Neural progenitor cell (in vitro differentiated cells): ENCODE measurements at regions not wholly inside any gene's neighbourhood (a gene's known extent, or its start where the extent isn't known, plus 50 kb on each side); places are given as distances from the start of the nearest gene placed in this dataset.

Source experiments
- DNase-seq: peaks from one replicate; pipeline ENCODE4 v3.0.0-alpha.2; 2016; ENCODE audit warnings: low spot score
- H2AFZ ChIP-seq: fragments of 200-600 bp; sonication (generic); replicated peaks from 2 replicates; pipeline ENCODE4 v1.6.1; 2016; ENCODE audit warnings: antibody characterized with exemption
- H3F3A ChIP-seq: fragments of 200-600 bp; sonication (generic); 2 replicates; pipeline ENCODE4 v1.6.1; 2016; ENCODE audit warnings: antibody characterized with exemption, low read depth
- H3K27ac ChIP-seq: fragments of 200-600 bp; sonication (generic); 2 replicates; pipeline ENCODE4 v1.5.1; 2016; ENCODE audit warnings: mild to moderate bottlenecking
- H3K27me3 ChIP-seq: fragments of 200-600 bp; sonication (generic); 2 replicates; pipeline ENCODE4 v1.6.1; 2016; ENCODE audit warnings: mild to moderate bottlenecking, moderate library complexity
- H3K36me3 ChIP-seq: fragments of 200-600 bp; sonication (generic); 2 replicates; pipeline ENCODE4 v1.5.1; 2016
- H3K4me1 ChIP-seq: fragments of 200-600 bp; sonication (generic); 2 replicates; pipeline ENCODE4 v1.6.1; 2016; ENCODE audit warnings: mixed run types
- H3K4me2 ChIP-seq: fragments of 200-600 bp; sonication (generic); 2 replicates; pipeline ENCODE4 v1.6.1; 2016
- H3K4me3 ChIP-seq: fragments of 200-600 bp; sonication (generic); 2 replicates; pipeline ENCODE4 v1.5.1; 2016
- H3K79me2 ChIP-seq: fragments of 200-600 bp; sonication (generic); 2 replicates; pipeline ENCODE4 v1.6.1; 2016; ENCODE audit warnings: low read depth
- H3K9ac ChIP-seq: fragments of 200-600 bp; sonication (generic); 2 replicates; pipeline ENCODE4 v1.6.1; 2016
- H3K9me3 ChIP-seq: fragments of 200-600 bp; sonication (generic); 2 replicates; pipeline ENCODE4 v1.5.1; 2016; ENCODE audit warnings: low read depth
- H4K20me1 ChIP-seq: fragments of 200-600 bp; sonication (generic); 2 replicates; pipeline ENCODE4 v1.6.1; 2016; ENCODE audit warnings: low read depth
- H3K27ac Mint-ChIP-seq: 3 replicates; pipeline ENCODE4 v1.8.0; 2021; ENCODE audit warnings: mixed read lengths
- H3K27me3 Mint-ChIP-seq: 2 replicates; pipeline ENCODE4 v1.8.0; 2022; ENCODE audit warnings: low read depth, mild to moderate bottlenecking, inconsistent platforms, moderate library complexity, mixed read lengths; ENCODE audit not compliant: insufficient read depth
- H3K36me3 Mint-ChIP-seq: 3 replicates; pipeline ENCODE4 v1.8.0; 2021; ENCODE audit warnings: mixed read lengths
- H3K4me1 Mint-ChIP-seq: 3 replicates; pipeline ENCODE4 v1.8.0; 2021; ENCODE audit warnings: mixed read lengths
- H3K4me3 Mint-ChIP-seq: 3 replicates; pipeline ENCODE4 v1.8.0; 2021; ENCODE audit warnings: mild to moderate bottlenecking, moderate library complexity, mixed read lengths
- H3K9me3 Mint-ChIP-seq: 3 replicates; pipeline ENCODE4 v1.8.0; 2020; ENCODE audit warnings: mixed read lengths
- CTCF ChIP-seq: fragments of 200-600 bp; sonication (generic); IDR thresholded peaks from 2 replicates; pipeline ENCODE4 v1.5.1; 2017; ENCODE audit warnings: antibody characterized with exemption, mild to moderate bottlenecking
- EZH2 ChIP-seq: fragments of 200-600 bp; sonication (generic); IDR thresholded peaks from 2 replicates; pipeline ENCODE4 v1.6.1; 2017; ENCODE audit warnings: antibody characterized with exemption, mild to moderate bottlenecking, moderate library complexity
- EZH2phosphoT487 ChIP-seq: fragments of 200-600 bp; sonication (generic); IDR thresholded peaks from 2 replicates; pipeline ENCODE4 v1.6.1; 2017; ENCODE audit warnings: antibody characterized with exemption

GRCh38 chr3:165457096-165457495, 260.9 kb upstream of the SLITRK3 start:
- Mint-ChIP-seq H3K4me3 (no peak overlapping the region), H3K27me3 (no peaks in the 10 kb centered on the region), H3K36me3 (no peaks in the 10 kb centered on the region), H3K9me3 (no peaks in the 10 kb centered on the region), H3K27ac (no peak overlapping the region), H3K4me1 (no peaks in the 10 kb centered on the region)
- no peak for TF ChIP-seq CTCF
- no peak for TF ChIP-seq EZH2
- no peak for TF ChIP-seq EZH2phosphoT487
- no peaks in the 10 kb centered on the region for H3K79me2 ChIP-seq
- H3K4me2 ChIP-seq: no peak overlapping the region
- no peaks in the 10 kb centered on the region for H3K4me1 ChIP-seq
- no peak for DNase-seq
- no peaks in the 10 kb centered on the region for H4K20me1 ChIP-seq
- H3F3A ChIP-seq: no peaks in the 10 kb centered on the region
- no peak overlapping the region for H3K9ac ChIP-seq
- H3K36me3 ChIP-seq: no peaks in the 10 kb centered on the region
- no peak overlapping the region for H3K4me3 ChIP-seq
- no peaks in the 10 kb centered on the region for H3K27me3 ChIP-seq
- H3K9me3 ChIP-seq: no peaks in the 10 kb centered on the region
- H2AFZ ChIP-seq: no peak overlapping the region
- no peak overlapping the region for H3K27ac ChIP-seq

- TF ChIP-seq EZH2: no peak
- no peak for TF ChIP-seq EZH2phosphoT487
- no peaks in the 10 kb centered on the region for H3K9me3 ChIP-seq
- H3K4me3 Mint-ChIP-seq: no peak overlapping the region
- H3F3A ChIP-seq: no peaks in the 10 kb centered on the region
- no peak for DNase-seq
- no peak overlapping the region for H2AFZ ChIP-seq
- no peak overlapping the region for H3K4me2 ChIP-seq
- no peaks in the 10 kb centered on the region for H3K36me3 ChIP-seq
- no peaks in the 10 kb centered on the region for H3K79me2 ChIP-seq
- no peaks in the 10 kb centered on the region for H3K4me1 Mint-ChIP-seq
- no peaks in the 10 kb centered on the region for H3K27me3 ChIP-seq
- no peaks in the 10 kb centered on the region for H3K9me3 Mint-ChIP-seq
- no peak overlapping the region for H3K27ac ChIP-seq
- H3K27me3 Mint-ChIP-seq: no peaks in the 10 kb centered on the region
- no peaks in the 10 kb centered on the region for H3K4me1 ChIP-seq
- no peak overlapping the region for H3K4me3 ChIP-seq
- no peaks in the 10 kb centered on the region for H4K20me1 ChIP-seq
- H3K36me3 Mint-ChIP-seq: no peaks in the 10 kb centered on the region
- H3K9ac ChIP-seq: no peak overlapping the region
- no peak overlapping the region for H3K27ac Mint-ChIP-seq
These were observed 259.6 kb upstream of the SLITRK3 start for GRCh38 chr3:165455793-165456192.

DNA sequence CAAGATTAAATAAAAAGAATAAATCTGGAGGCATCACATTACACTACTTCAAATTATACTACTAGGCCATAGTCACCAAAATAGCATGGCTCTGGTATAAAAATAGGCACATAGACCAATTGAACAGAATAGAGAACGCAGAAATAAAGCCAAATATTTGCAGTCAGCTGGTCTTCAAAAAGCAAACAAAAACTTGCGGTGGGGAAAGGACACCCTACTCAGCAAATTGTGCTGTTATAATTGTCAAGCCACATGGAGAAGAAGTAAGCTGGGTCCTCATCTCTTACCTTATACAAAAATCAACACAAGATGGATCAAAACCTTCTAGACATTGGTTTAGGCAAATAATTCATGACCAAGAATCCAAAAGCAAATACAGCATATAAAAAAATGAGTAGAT, 259.2 kb upstream of the SLITRK3 start:
- Mint-ChIP-seq H3K4me1 (no peaks in the 10 kb centered on the region), H3K9me3 (no peaks in the 10 kb centered on the region), H3K27ac (no peak overlapping the region), H3K36me3 (no peaks in the 10 kb centered on the region), H3K4me3 (no peak overlapping the region), H3K27me3 (no peaks in the 10 kb centered on the region)
- Histone ChIP-seq H2AFZ (no peak overlapping the region), H3K9me3 (no peaks in the 10 kb centered on the region), H3F3A (no peaks in the 10 kb centered on the region), H3K9ac (no peak overlapping the region), H3K4me1 (no peaks in the 10 kb centered on the region), H3K36me3 (no peaks in the 10 kb centered on the region), H4K20me1 (no peaks in the 10 kb centered on the region), H3K27me3 (no peaks in the 10 kb centered on the region), H3K4me3 (no peak overlapping the region), H3K27ac (no peak overlapping the region), H3K4me2 (no peak overlapping the region), H3K79me2 (no peaks in the 10 kb centered on the region)
- DNase-seq: no peak
- TF ChIP-seq CTCF: no peak
- no peak for TF ChIP-seq EZH2phosphoT487
- no peak for TF ChIP-seq EZH2

DNA sequence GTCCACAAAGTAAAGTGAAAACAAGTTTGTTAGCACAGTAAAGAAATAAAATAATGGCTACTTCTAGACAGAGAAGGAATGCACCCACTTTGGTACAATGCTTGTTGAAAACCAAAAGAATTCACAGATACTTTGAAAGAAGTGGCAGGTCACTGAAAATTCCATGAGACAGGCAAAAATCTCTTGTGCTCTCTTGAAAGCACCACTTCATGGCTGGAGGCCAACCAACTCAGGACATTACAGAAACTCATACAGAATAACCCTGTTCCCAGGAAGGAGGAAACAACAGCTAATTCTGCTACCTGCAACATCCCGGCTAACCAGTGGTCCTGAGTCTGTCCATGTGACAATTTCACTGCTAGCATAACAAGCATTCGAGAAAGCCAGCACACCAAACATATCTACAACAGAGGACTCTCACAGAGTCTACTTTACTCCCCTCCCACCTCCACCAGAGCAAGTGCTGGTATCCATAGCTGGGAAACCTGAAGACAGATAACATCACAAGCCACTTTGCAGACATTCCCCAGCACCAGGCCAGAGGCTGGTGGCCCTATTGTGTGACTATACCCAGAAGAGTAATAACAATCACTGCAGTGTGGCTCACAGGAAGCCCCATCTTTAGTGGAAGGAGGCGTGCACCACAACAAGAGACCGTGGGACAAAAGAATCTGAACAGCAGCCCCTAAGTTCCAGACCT, 255.3 kb upstream of the SLITRK3 start:
- H3K27ac ChIP-seq: no peak overlapping the region
- no peak for DNase-seq
- no peak for TF ChIP-seq CTCF
- TF ChIP-seq EZH2: no peak
- TF ChIP-seq EZH2phosphoT487: no peak
- no peaks in the 10 kb centered on the region for H3K4me1 Mint-ChIP-seq
- no peak overlapping the region for H3K4me2 ChIP-seq
- no peaks in the 10 kb centered on the region for H3K79me2 ChIP-seq
- H4K20me1 ChIP-seq: no peaks in the 10 kb centered on the region
- no peaks in the 10 kb centered on the region for H3K9me3 ChIP-seq
- no peak overlapping the region for H2AFZ ChIP-seq
- H3K4me3 Mint-ChIP-seq: no peak overlapping the region
- no peak overlapping the region for H3K27ac Mint-ChIP-seq
- peaks cover 2% of the 10 kb centered on the region for H3K9me3 Mint-ChIP-seq
- H3K4me3 ChIP-seq: no peak overlapping the region
- H3F3A ChIP-seq: no peaks in the 10 kb centered on the region
- no peaks in the 10 kb centered on the region for H3K36me3 ChIP-seq
- no peaks in the 10 kb centered on the region for H3K27me3 ChIP-seq
- no peaks in the 10 kb centered on the region for H3K4me1 ChIP-seq
- no peak overlapping the region for H3K9ac ChIP-seq
- no peaks in the 10 kb centered on the region for H3K27me3 Mint-ChIP-seq
- no peaks in the 10 kb centered on the region for H3K36me3 Mint-ChIP-seq
